NCI-H2081 (cell line): ENCODE measurements at regions not wholly inside any gene's neighbourhood (a gene's known extent, or its start where the extent isn't known, plus 50 kb on each side); places are given as distances from the start of the nearest gene placed in this dataset.
"Not testable (repeated sequence)": the region's sequence is repeated elsewhere in the genome, so short reads cannot be mapped to it uniquely, and the experiment has no call there.

Source experiments
- DNase-seq, 2 experiments: peaks; one replicate each; lab custom pipeline; 2025; lab: John Stamatoyannopoulos, UW

- DNase-seq, result no peak
Observed at GRCh38 chr6:144395014-144395413, 109.9 kb downstream of the UTRN start.

GRCh38 chr6:144395826-144396225, 110.7 kb downstream of the UTRN start:
- no peak for DNase-seq

GRCh38 chr6:144397141-144397540, 112.0 kb downstream of the UTRN start:
- DNase-seq, result no peak

- DNase-seq, result no peak
Observed at GRCh38 chr6:144400321-144400720, 115.2 kb downstream of the UTRN start.

GRCh38 chr6:144401736-144402733, 116.9 kb downstream of the UTRN start:
- no peak for DNase-seq

- no peak for DNase-seq
Observed at GRCh38 chr6:144402750-144403149, 117.6 kb downstream of the UTRN start.

GRCh38 chr6:144405163-144405562, 120.0 kb downstream of the UTRN start:
- DNase-seq, result no peak

GRCh38 chr6:144406796-144407195, 121.7 kb downstream of the UTRN start:
- DNase-seq, result no peak

- DNase-seq, result no peak
Observed at GRCh38 chr6:144408161-144408560, 123.0 kb downstream of the UTRN start.

GRCh38 chr6:144410059-144410458, 124.9 kb downstream of the UTRN start:
- DNase-seq, result no peak

GRCh38 chr6:144410574-144410973, 125.4 kb downstream of the UTRN start:
- DNase-seq, result not testable (repeated sequence)

GRCh38 chr6:144411531-144412165, 126.5 kb downstream of the UTRN start:
- no peak for DNase-seq

- no peak for DNase-seq
Observed at GRCh38 chr6:144413418-144413817, 128.3 kb downstream of the UTRN start.

GRCh38 chr6:144415014-144415413, 129.9 kb downstream of the UTRN start:
- DNase-seq, result peak in 1 of 2 experiments; percentile 24

GRCh38 chr6:144415835-144416237, 130.7 kb downstream of the UTRN start:
- no peak for DNase-seq

GRCh38 chr6:144416244-144416643, 131.1 kb downstream of the UTRN start:
- DNase-seq, result no peak

- no peak for DNase-seq
Observed at GRCh38 chr6:144416773-144417172, 131.6 kb downstream of the UTRN start.

- DNase-seq, result no peak
Observed at GRCh38 chr6:144417681-144418080, 132.5 kb downstream of the UTRN start.

GRCh38 chr6:144418959-144419545, 133.9 kb downstream of the UTRN start:
- DNase-seq, result no peak

- DNase-seq, result no peak
Observed at GRCh38 chr6:144423167-144423566, 138.0 kb downstream of the UTRN start.

GRCh38 chr6:144429753-144430152, 144.6 kb downstream of the UTRN start:
- DNase-seq, result no peak

GRCh38 chr6:144433446-144433845, 148.3 kb downstream of the UTRN start:
- not testable (repeated sequence) for DNase-seq
